Stimulated activated CD8-positive, alpha-beta memory T cell treated with anti-CD3 and anti-CD28 coated beads, Interleukin-4, amount 100 ng/mL, for 4 hours (primary cell): ENCODE measurements at regions not wholly inside any gene's neighbourhood (a gene's known extent, or its start where the extent isn't known, plus 50 kb on each side); places are given as distances from the start of the nearest gene placed in this dataset.
"Not testable (repeated sequence)": the region's sequence is repeated elsewhere in the genome, so short reads cannot be mapped to it uniquely, and the experiment has no call there.

Experiments used
- DNase-seq, 2 donors: peaks; one replicate each; pipeline ENCODE4 v3.0.0-alpha.2; 2020; ENCODE audit warnings: low read depth in 2 of 2, low spot score in 1 of 2

DNA sequence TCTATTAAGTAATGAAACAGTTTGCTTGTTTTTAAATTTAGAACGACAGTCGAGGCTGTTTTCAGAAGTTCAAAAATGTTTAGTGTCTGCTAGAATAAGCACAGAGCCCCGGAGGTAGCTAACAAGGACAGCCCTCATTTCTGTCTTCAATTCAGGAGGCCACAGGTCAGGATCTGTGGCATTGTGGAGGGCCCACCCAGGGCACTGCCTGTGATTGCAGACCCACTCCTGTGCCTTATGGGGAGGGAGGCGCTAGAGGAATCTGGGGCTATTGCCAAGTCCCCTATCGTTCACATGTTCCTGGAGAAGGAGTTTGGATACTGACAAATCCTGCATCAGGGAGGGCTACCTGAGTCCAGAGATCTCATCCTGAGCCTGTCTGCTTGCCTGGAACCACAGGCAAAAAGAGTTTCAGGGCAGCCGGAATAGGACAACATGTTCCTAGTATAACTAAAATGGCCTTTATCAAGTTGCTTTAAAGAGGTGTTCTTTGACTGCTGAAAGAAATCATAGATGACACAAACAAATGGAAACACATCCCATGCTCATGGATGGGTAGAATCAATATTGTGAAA is 141.5 kb upstream of the ROPN1 start:
- DNase-seq, result no peak

DNA sequence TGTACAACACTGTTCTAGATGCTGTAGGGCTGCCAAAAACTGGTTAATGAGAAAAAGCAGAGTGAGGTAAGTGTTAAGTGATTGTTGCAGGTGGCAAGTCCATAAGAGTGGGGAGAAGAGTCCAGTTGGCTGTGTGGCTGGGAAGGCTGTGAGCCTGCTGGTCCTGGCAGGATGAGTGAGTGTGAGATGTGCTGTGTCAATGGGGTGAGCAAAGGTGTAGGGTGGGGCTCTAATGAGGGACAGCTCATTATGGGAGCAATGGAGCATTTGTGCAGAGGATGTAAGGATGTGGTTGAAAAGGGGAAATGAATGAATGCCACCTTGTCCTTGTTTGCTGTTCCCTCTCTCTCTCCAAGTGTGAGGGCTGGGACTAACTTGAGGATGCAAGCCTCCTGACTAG is 145.3 kb upstream of the ROPN1 start:
- DNase-seq, result no peak

DNA sequence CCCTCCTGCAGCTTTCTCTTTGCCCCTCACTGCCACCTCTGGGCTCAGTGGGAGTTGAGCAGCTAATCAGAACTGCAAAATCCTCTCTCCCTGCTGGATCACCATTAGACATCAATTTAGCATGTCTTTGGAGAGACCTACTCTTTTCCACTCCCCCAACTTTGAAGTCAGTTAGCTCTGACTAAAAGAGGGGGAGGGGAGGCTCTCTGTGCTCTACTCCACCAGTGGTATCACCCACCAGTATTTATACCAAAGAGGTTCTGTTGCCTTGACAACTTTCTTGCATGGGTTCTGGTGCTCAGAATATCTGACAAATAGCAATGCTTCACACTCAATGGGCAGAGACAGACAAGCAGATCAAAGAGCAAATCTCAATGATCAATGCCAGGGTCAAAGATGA is 146.2 kb upstream of the ROPN1 start:
- no peak for DNase-seq

DNA sequence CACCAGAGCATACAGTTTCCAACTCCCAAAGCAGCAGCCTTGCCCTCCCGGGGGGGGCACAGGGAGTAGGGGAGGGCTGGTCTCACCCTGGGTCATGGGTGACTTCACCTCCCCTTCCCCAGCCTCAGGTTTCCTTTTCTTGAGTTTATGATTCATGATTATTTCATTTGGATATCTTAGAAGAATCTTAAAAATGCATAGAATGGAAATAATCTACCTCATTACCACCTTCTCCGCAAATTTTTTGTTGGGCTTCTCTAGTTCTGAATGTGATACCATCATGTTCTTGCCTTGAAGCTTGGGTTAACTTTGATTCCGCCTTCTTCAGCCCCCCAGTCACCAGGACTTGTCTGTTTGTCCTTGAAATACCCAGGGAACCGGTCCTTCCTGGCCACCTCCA is 148.8 kb upstream of the ROPN1 start:
- no peak for DNase-seq

DNA sequence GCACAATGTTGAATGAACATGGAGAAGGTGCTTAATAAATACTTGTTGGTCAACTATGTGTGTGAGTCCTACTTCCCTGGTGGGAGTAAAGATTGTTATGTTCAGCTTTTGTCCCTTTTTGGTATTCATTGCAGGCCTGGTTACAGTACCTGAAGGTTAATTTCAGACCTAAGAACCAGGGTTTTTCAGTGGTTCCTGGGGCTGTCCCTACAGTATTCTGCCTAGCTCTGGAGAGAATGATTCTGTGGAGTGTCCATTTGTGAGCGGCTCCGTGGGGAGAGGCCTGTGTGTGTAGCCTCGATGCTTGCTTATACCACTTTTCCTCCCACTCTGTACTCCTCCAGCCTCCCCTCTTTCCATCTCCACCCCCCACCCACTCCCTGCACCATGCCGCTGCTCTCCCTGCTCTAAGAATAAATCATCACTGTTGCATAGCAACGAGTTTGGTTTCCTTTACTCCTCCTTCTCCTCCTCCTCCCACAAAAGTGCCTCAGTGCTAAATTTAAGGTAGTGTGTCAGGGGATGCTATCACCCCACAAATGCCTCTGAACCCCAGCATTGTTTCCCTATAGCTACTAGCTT is 150.6 kb upstream of the ROPN1 start:
- no peak for DNase-seq

DNA sequence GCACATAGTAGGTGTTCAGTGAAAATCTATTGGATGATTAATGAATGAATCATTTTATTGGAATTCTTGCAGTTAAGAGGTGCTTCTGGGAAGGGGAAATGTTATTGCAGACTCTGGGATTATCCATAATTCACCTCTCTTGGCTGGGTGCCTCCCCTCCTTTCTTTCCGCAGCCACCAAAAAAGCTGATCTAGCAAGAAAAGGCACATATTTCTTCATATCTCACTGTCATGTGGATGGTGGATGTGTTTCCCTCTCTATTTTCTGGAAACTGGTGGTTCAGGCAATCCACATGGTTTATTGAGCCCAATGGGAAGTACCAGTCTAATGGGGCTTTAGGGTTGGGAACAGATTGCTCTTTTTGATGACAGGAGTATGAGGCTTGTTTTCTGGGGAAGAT is 151.1 kb upstream of the ROPN1 start:
- no peak for DNase-seq

DNA sequence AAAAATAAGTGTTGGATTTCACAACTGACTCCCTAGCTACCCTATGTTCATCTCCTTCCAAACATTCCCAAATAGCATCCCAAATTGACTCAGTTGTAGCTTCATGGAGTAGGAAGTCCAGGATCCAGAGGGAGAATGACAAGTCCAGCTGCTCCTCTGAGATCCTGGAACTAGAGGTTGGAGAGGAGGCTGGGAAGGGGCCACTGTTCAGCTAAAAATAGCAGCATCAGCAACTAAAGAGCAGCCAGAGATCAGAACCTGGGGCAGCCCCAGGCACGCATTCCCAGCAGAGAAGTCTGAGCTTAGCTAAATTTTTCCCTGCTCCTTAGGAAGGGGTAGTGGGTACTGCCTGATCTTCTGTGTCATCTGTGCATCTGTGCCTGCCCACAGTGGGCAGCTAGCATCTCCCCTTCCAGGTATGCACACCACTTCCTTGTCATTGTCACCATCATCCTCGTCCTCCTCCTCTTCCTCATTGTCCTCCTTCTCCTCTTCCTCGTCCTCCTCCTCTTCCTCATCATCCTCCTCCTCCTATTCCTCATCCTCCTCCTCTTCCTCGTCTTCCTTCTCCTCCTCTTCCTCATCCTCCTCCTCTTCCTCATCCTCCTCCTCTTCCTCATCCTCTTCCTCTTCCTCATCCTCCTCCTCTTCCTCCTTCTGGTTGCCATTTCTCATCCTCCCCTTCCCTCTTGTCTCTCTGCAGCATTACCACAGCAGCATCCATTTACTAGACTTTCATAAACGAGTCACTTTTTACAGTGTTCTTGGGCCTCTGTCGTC is 152.3 kb upstream of the ROPN1 start:
- no peak for DNase-seq

DNA sequence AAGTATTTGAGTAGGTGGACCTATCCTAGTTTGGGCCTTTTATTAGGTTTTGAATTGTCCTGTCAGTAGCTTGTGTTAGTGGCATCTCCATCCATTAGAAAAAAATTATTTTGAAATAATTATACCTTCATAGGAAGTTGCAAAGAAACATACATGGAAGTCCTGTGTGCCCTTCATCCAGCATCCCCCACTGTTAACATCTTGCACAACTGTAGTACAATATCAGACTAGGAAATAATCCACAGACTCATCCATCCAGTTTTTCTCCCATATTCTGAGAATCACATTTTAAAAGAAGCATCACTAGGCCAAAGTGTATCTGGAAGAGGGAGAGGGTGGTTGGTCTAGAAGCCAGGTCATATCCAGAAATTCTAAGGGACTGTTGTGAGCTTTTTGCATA is 155.5 kb upstream of the ROPN1 start:
- no peak for DNase-seq

DNA sequence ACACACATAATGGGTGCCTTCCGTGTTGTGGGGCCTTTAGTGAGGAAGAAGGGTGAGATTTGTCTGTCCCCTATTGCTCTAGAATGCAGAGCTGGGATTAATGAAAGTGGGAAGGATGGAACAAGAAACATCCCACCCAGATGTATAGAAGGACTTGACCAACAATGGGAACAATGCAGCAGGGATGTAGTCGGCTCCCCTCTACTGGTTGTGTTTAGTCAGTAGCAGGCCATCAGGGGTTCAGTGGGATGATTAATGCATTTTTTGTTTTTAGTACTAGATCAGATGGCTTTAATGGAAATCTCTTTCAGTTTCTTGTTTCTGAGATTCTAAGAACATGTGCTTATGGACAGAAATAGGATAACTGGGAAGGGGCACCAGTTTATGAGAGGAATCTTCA is 156.0 kb upstream of the ROPN1 start:
- no peak for DNase-seq

DNA sequence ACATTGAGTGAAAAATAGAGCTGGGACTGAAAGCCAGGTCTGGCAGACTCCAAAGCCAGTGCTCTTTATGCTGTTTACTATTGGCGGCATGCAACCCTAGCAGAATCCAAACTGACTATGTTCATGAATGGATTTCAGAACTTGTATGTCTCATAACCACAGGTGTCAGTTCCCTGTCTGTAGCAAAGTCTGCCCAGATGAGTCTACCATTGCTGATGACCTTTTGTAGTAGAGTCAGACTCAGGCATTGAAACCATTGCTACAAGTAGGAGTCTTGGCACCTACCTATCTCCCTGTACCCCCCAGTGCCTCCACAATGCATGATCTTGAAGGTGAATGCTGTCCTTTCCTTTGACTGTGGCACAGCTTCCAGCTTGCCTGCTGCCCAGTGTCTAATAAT is 157.2 kb upstream of the ROPN1 start:
- DNase-seq, result no peak

DNA sequence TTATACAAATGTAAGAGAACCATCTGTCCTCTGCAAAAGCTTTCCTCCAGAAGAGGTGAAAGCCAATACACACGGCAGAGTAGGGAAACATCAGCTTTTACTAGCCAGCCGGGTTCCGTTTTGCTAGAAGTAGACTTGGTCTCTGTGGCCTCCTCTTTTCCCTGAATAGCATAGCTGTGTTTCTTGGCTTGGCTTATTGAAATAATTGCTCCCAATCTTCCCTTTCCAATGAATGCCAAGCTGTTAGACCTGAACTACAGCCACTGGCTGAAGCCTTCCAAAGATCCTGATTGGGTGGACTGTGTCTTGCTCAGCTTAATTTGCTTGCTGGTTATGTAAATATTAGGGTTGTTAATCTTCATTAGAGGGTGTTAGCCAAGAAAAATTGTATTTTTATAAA is 157.8 kb upstream of the ROPN1 start:
- no peak for DNase-seq

DNA sequence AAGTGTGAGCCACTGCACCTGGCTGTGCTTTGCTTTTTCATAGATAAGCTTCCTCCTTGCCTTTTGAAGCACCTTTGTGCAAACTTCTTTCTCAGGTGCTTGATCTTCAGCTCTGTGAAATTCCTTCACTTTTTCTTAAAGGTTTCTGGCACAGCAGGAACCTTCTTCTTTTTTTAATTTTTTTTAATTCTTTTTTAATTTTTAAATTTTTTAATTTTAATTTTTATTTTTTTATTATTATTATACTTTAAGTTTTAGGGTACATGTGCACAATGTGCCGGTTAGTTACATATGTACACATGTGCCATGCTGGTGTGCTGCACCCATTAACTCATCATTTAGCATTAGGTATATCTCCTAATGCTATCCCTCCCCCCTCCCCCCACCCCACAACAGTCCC is 161.0 kb upstream of the ROPN1 start:
- not testable (repeated sequence) for DNase-seq

DNA sequence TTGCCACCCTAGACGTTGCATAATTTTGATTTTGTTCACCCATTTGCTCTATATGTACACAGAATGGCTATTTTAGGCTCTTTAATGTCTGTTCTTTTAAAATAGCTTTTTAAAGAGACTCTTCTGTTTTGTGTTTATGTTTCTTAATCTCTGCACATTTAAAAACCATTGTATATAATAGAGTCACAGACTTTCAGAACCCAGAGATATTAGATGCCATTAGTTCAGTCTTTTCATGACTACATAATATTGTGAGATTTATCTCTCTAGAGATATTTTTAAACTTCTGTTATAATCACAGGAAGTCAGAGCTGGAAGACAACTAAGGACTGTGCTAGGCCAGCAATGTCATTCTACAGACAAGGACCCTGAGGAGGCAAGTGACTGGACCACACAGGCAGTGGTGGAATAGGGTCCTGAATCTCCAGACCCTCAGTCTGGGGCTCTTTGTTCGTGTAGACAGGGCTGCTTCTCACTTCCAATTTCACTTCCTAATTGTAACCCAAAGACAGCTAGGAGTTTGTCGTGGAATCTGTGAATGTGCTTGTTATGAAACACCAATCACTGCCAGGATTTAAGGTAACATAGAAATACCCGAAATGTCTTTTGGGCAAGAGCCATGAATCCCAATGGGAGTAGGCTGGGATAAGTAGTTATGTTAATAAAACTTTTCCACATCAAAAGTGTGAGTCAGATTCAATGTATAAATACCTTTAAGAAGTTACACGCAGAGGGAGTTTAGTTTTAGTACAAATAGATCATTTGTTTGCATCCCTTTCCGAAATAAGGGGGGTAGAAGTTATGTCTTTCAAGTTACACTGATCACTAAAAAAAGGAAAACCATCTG is 165.2 kb upstream of the ROPN1 start:
- DNase-seq, result no peak

DNA sequence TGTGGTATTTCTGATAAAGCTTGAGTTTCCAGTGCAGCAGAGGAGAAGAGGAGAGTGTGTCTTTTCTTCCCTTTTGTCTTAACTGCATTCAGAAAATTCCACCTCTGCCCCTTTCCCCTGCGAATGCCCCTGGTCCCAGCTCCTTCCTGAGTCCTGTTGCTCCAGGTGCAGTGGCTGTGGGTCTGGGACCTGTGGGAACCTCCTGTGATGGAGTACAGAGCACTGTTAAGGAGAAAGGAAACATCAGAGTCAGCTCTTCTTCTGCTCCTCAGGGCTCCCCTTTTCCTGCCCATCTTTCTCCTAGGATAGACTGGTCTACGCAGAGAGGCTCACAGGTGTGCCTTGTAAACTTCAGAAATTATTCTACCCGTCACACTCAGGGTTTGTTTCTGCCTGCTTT is 165.8 kb upstream of the ROPN1 start:
- no peak for DNase-seq

DNA sequence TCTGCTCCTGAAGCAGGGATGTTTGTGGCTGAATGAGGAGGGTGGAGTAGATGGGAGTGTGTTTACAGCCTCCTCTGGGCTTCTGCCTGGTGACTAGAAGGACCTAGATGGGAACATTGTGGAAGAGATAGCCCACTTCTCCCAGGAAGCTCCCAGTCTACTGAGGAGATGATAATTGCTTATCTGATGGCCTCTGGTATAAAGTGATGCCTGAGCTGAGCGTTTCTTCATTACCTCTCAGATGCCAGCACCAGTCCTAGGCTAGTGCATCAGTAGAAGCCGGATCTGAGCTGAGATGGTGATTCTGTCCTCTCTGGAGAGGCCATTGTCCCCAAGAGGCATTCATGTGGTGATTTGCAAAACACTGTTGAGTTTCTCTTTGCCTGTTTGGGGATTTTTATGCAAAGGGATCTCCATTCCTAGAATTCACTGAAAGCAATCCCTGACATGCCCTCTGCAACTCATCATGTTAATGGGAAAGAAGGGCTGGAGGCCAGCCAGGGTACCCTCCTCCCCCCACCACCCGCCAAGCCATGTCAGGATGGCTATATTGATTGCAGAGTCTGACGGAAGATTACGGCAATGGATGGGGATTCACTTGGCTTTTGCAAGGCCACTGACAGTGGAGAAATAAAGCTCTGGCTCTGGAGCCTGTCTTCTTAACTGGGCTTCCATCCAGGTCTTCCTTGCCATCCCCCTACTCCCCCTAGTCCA is 166.4 kb upstream of the ROPN1 start:
- no peak for DNase-seq

DNA sequence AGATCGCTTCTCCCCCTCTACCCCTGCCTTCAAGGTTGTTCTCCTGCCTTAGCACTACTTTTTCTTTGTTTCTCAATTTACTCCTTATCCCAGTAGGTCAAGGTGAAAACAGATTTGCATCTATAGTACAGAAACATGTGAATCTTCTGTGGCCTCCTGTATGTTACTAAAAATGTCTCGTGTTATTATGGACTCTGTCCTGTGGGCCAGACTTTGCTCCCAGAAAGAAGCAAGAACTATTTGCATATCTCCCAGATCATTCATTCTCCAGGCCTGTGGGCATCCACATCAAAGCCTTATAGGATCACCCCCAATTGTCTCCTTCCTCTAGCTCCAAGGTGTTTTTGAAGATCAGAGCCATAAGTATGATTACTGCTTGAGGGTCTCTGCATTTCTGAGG is 169.5 kb upstream of the ROPN1 start:
- no peak for DNase-seq

DNA sequence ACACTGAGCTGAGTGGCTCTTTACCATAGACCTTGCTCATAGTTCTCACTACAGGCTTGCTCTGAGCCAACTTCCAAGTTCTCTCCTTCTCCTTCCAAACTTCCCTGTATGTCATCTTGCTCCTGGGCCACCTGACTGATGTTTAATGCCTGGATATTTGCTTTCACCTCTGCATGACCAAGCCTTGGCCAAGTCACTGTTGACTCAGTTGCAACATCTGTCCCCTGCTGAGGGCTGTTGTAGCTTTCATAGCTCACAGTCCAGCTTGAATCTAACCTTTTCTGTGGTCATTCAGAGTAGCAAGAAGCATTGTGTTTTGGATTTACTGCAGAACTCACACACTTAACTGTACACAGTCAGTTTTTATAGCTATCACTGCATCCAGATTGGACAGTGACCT is 171.8 kb upstream of the ROPN1 start:
- no peak for DNase-seq

DNA sequence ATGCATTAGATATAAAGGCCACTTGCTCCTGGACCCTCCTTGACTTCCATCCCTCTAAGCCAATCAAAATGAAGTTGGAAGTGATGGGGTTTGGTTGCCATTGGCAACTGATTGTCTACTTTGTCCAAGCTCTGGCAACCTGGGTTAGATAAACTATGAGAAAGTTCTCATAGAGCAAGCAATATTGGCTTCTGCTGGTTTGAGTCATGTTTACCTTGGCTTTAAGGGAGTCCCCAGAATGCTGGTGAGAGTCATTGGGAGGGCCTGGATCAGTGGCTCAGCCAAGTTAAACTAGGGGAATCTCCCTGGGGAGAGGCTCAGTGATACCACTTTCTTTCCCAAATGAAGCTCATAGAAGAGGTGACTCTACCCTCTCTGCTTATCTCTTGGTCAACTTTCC is 176.3 kb upstream of the ROPN1 start:
- DNase-seq, result no peak

DNA sequence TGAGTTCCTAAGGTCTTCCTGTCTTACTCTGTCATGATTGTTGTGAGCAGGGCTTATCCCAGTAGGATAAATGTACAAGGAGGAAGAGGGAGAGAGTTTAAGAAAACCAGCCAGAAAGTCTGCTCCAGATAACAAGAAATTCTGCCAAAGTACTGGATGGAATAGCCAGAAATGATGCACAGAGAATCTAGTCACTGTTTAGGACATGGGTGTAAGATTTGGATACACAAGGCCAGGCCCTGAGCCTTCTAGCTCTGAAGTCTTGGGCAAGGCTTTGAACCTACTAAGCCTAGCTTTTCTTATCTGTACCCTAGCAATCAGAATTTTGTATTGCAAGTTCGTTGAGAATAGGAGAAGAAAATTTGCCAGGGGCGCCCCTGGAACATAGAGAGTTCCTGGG is 180.4 kb upstream of the ROPN1 start:
- DNase-seq, result no peak

DNA sequence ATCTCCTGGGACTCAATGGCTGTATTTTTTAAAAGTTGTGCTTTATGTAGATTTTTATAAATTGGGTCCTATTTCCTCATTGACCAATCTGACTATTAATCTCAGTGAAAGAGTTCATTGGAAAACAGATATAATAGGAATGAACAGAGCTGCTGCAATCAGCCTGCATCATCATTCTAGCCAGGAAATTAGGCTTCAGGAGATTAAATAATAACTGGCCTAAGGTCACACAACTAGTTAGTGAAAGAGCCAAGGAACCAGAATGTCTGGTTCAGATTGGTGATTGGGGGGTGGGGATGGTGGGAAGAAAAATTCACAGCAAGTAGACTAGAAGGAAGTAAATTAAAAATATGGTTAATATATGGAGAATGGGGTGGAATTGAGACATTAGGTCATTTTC is 180.9 kb upstream of the ROPN1 start:
- no peak for DNase-seq

DNA sequence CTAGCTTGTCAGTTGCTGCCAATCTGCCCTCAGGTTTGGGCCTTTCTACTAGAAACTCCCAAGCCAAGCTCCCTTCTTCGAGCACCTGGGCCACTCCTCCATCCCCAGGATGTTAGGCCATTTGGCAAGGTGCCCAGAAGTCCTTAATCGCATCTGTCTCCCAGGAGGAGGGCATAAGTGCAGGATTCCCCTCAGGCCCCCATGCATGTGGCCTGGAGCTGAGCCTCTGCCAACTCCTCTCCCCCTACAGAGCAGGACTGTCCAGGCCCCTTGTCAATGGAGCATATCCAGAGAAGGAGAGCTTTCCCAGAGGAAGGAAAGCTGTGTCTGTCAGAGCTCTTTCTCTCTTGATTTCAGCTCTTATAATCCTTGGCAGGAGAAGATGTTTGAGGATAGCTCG is 182.6 kb upstream of the ROPN1 start:
- DNase-seq, result no peak
